ENCODE measurements at regions not wholly inside any gene's neighbourhood (a gene's known extent, or its start where the extent isn't known, plus 50 kb on each side); places are given as distances from the start of the nearest gene placed in this dataset.

DNA sequence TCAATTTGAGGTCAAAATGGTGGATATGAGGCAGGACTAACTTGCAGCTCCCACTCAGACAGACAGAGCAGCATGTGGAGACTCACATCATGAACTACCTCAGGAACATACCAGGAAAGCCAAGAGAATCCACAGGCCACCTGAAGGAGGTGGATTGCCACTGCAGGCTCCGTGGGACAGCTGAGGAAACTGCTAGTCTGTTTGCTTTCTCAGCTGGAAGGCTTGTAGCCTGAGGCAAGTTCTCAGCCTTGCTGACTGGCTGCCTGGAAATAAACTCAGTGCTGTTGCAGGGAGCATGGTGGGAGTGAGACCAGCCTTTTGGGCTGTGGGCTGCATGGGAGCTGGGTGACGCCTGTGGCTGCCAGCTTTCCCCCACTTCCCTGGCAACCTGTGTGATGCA is 202.9 kb downstream of the ZNF248 start:
- TF ChIP-seq, protein P1, sequence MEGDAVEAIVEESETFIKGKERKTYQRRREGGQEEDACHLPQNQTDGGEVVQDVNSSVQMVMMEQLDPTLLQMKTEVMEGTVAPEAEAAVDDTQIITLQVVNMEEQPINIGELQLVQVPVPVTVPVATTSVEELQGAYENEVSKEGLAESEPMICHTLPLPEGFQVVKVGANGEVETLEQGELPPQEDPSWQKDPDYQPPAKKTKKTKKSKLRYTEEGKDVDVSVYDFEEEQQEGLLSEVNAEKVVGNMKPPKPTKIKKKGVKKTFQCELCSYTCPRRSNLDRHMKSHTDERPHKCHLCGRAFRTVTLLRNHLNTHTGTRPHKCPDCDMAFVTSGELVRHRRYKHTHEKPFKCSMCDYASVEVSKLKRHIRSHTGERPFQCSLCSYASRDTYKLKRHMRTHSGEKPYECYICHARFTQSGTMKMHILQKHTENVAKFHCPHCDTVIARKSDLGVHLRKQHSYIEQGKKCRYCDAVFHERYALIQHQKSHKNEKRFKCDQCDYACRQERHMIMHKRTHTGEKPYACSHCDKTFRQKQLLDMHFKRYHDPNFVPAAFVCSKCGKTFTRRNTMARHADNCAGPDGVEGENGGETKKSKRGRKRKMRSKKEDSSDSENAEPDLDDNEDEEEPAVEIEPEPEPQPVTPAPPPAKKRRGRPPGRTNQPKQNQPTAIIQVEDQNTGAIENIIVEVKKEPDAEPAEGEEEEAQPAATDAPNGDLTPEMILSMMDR (conservative IDR thresholded peaks at IDR 0.05), result no peak
- Histone ChIP-seq H3K4me2 (ENCODE audit: insufficient read depth, insufficient read length, low read length) (no peak overlapping the region), H4K20me1 (ENCODE audit: control insufficient read depth, insufficient read depth, insufficient read length) (no peaks in the 10 kb centered on the region), H3K9ac (ENCODE audit: extremely low read depth, insufficient read length, low read length) (no peak overlapping the region), H2AFZ (ENCODE audit: low read length) (no peak overlapping the region), H4K8ac (replicated peaks; ENCODE audit: insufficient read length, low read depth, low read length) (no peak overlapping the region), H4K5ac (ENCODE audit: insufficient read length, low read depth, low read length) (no peak overlapping the region), H2AK5ac (ENCODE audit: insufficient read length, low read length) (no peak overlapping the region), H2BK5ac (ENCODE audit: insufficient read length, low read length) (no peak overlapping the region), H3K23me2 (ENCODE audit: insufficient read length, low read depth, low read length, poor library complexity, severe bottlenecking) (no peaks in the 10 kb centered on the region), H3K79me2 (ENCODE audit: insufficient read depth, low read length) (no peaks in the 10 kb centered on the region), H3K23ac (ENCODE audit: insufficient read length, low read depth, low read length) (no peak overlapping the region), H2BK12ac (ENCODE audit: insufficient read length, low read depth, low read length) (no peak overlapping the region), H3K18ac (ENCODE audit: insufficient read length, low read depth, low read length) (no peak overlapping the region), H3K14ac (ENCODE audit: insufficient read depth, low read length) (no peak overlapping the region), H3K79me1 (ENCODE audit: insufficient read depth, low read depth, low read length, poor library complexity, severe bottlenecking) (no peaks in the 10 kb centered on the region), H3K4me1 (ENCODE audit: insufficient read depth, low read length) (no peaks in the 10 kb centered on the region), H3K27me3 (ENCODE audit: insufficient read depth, low read length) (no peaks in the 10 kb centered on the region), H2BK15ac (ENCODE audit: low read depth, low read length) (no peak overlapping the region), H3K4ac (ENCODE audit: low read depth, low read length) (no peak overlapping the region), H2BK20ac (ENCODE audit: low read depth, low read length, poor library complexity, severe bottlenecking) (no peak overlapping the region), H3K56ac (ENCODE audit: insufficient read length, low read depth, low read length) (no peak overlapping the region), H3K27ac (ENCODE audit: insufficient read length, low read depth, low read length) (no peak overlapping the region), H4K91ac (ENCODE audit: insufficient read length, low read depth, low read length) (no peak overlapping the region), H2BK120ac (ENCODE audit: low read depth, low read length, poor library complexity, severe bottlenecking) (no peak overlapping the region), H3T11ph (ENCODE audit: low read length) (no peak overlapping the region), H3K9me3 (ENCODE audit: control insufficient read depth, low read depth, low read length) (peaks cover 17% of the 10 kb centered on the region)
- Mint-ChIP-seq H3K27me3 (ENCODE audit: low read depth) (peaks cover 5% of the 10 kb centered on the region), H3K27ac (no peak overlapping the region), H3K4me3 (no peak overlapping the region), H3K9me3 (peaks cover 94 to 96% of the 10 kb centered on the region in 2 experiments), H3K36me3 (ENCODE audit: insufficient read depth in 1 of 3, low read depth in 3 of 3) (peaks cover 4 to 26% (median 22%) of the 10 kb centered on the region in 3 experiments; a peak in 6 of 7 replicates), H3K4me1 (no peaks in the 10 kb centered on the region)
- no peak for DNase-seq
- no CpG with 5 or more reads among the region's 2 CpGs for WGBS (ENCODE audit: extremely low coverage, insufficient read length, low lambda C conversion rate)

All from H9 (cell line).